ENCODE measurements at regions not wholly inside any gene's neighbourhood (a gene's known extent, or its start where the extent isn't known, plus 50 kb on each side); places are given as distances from the start of the nearest gene placed in this dataset.
"Not testable (repeated sequence)": the region's sequence is repeated elsewhere in the genome, so short reads cannot be mapped to it uniquely, and the experiment has no call there.

GRCh38 chr4:163237856-163238255 lies 71.2 kb upstream of the NAF1 start:
- TF ChIP-seq MYC (IDR thresholded peaks at IDR 0.05; ENCODE audit: low read depth, low read length) (no peak), POLR2A (IDR thresholded peaks at IDR 0.05; ENCODE audit: extremely low read depth, insufficient read length) (no peak), MAX (IDR thresholded peaks at IDR 0.05; ENCODE audit: low read depth, low read length) (no peak), CTCF (IDR thresholded peaks at IDR 0.05; ENCODE audit: low read depth, low read length) (no peak)
- DNase-seq (ENCODE audit: low read depth) = no peak
- no peak overlapping the region for H3K4me3 ChIP-seq (ENCODE audit: low read depth, low read length)

GRCh38 chr4:163236389-163236788 lies 69.7 kb upstream of the NAF1 start:
- not testable (repeated sequence) for DNase-seq (ENCODE audit: low read depth); H3K4me3 ChIP-seq (ENCODE audit: low read depth, low read length)

GRCh38 chr4:163233321-163233720 lies 66.6 kb upstream of the NAF1 start:
- DNase-seq (ENCODE audit: low read depth) = no peak
- no peak overlapping the region for H3K4me3 ChIP-seq (ENCODE audit: low read depth, low read length)
- no peak for TF ChIP-seq CTCF (IDR thresholded peaks at IDR 0.05; ENCODE audit: low read depth, low read length)
- no peak for TF ChIP-seq POLR2A (IDR thresholded peaks at IDR 0.05; ENCODE audit: extremely low read depth, insufficient read length)
- no peak for TF ChIP-seq MYC (IDR thresholded peaks at IDR 0.05; ENCODE audit: low read depth, low read length)
- no peak for TF ChIP-seq MAX (IDR thresholded peaks at IDR 0.05; ENCODE audit: low read depth, low read length)

- no peak for DNase-seq (ENCODE audit: low read depth)
- no peak overlapping the region for H3K4me3 ChIP-seq (ENCODE audit: low read depth, low read length)
- TF ChIP-seq MAX (IDR thresholded peaks at IDR 0.05; ENCODE audit: low read depth, low read length) = no peak
- no peak for TF ChIP-seq CTCF (IDR thresholded peaks at IDR 0.05; ENCODE audit: low read depth, low read length)
- TF ChIP-seq MYC (IDR thresholded peaks at IDR 0.05; ENCODE audit: low read depth, low read length) = no peak
- TF ChIP-seq POLR2A (IDR thresholded peaks at IDR 0.05; ENCODE audit: extremely low read depth, insufficient read length) = no peak
These were observed 62.0 kb upstream of the NAF1 start for GRCh38 chr4:163228648-163229047.

- H3K4me3 ChIP-seq (ENCODE audit: low read depth, low read length) = no peak overlapping the region
- DNase-seq (ENCODE audit: low read depth) = no peak
- TF ChIP-seq MAX (IDR thresholded peaks at IDR 0.05; ENCODE audit: low read depth, low read length) (no peak), POLR2A (IDR thresholded peaks at IDR 0.05; ENCODE audit: extremely low read depth, insufficient read length) (no peak), CTCF (IDR thresholded peaks at IDR 0.05; ENCODE audit: low read depth, low read length) (no peak), MYC (IDR thresholded peaks at IDR 0.05; ENCODE audit: low read depth, low read length) (no peak)
These were observed 54.8 kb upstream of the NAF1 start for GRCh38 chr4:163221467-163221866.

GRCh38 chr4:163217505-163217904 lies 50.8 kb upstream of the NAF1 start:
- TF ChIP-seq MYC (IDR thresholded peaks at IDR 0.05; ENCODE audit: low read depth, low read length) (no peak), CTCF (IDR thresholded peaks at IDR 0.05; ENCODE audit: low read depth, low read length) (no peak), POLR2A (IDR thresholded peaks at IDR 0.05; ENCODE audit: extremely low read depth, insufficient read length) (no peak), MAX (IDR thresholded peaks at IDR 0.05; ENCODE audit: low read depth, low read length) (no peak)
- no peak for DNase-seq (ENCODE audit: low read depth)
- no peak overlapping the region for H3K4me3 ChIP-seq (ENCODE audit: low read depth, low read length)

Measured in NB4 (cell line).